ENCODE measurements at regions not wholly inside any gene's neighbourhood (a gene's known extent, or its start where the extent isn't known, plus 50 kb on each side); places are given as distances from the start of the nearest gene placed in this dataset.

DNA sequence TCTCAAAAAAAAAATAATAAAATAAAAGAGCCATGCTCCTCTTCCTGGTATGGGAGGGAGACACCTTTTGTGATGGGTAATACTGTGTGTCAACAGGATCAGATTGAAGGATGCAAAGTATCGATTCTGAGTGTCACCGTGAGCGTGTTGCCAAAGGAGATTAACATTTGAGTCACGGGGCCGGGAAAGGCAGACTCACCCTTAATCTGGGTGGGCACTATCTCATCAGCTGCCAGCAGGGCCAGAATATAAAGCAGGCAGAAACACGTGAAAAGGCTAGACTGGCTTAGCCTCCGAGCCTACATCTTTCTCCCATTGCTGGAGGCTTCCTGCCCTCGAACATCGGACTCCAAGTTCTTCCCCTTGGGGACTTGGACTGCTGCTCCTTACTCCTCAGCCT is 95.4 kb downstream of the SHOX start (continued):
- TF ChIP-seq SPI1 (IDR thresholded peaks at IDR 0.05; ENCODE audit: borderline replicate concordance, insufficient read depth, low read depth, low read length) (no peak), RAD51 (IDR thresholded peaks at IDR 0.05) (no peak), MYC (IDR thresholded peaks at IDR 0.05; ENCODE audit: insufficient read depth, insufficient read length, insufficient replicate concordance, low read length, severe bottlenecking) (no peak), WRNIP1 (IDR thresholded peaks at IDR 0.05; ENCODE audit: borderline replicate concordance, low read depth, low read length) (no peak), CHD2 (IDR thresholded peaks at IDR 0.05; ENCODE audit: borderline replicate concordance, low read depth, low read length) (no peak)
- TF ChIP-seq, protein P1, sequence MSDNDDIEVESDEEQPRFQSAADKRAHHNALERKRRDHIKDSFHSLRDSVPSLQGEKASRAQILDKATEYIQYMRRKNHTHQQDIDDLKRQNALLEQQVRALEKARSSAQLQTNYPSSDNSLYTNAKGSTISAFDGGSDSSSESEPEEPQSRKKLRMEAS (IDR thresholded peaks at IDR 0.05; ENCODE audit: low read depth, low read length) = no peak

DNA sequence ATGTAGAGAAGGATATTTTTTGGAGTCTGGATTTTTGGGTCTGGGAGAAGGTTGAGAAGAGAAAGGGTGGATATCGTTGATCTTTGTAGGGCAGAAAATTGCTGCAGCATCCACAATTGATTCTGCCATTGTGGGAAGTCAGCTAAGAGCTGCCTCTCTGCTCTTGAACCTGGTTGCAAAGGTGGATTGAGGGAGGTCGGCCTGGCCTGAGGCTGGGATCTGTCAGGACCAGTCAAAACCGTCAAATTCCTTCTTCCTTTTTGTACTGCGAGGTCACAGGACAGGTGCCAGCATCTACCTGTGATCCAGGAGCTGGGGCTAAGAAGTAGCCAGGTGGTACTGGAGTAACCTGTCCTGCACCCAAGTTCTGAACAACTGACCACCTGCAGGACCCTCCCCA is 93.7 kb downstream of the SHOX start:
- CTCF ChIA-PET = no interaction called here
- ATAC-seq = no peak
- POLR2A ChIA-PET = no interaction called here
- RAD21 ChIA-PET (ENCODE audit: unreplicated experiment) = no interaction called here
- H3K9me3 ChIP-seq (replicated peaks; ENCODE audit: control insufficient read depth, insufficient read depth, low read length) = no peaks in the 10 kb centered on the region; the same call in 2 of the 3 replicates
- no peak overlapping the region for H2AFZ ChIP-seq (ENCODE audit: control insufficient read depth, low read depth, low read length)
- in situ Hi-C loops (cut with MboI) = no loop called here
- BruUV-seq (replicated peaks) = no TSS peak
- no peaks in the 10 kb centered on the region for H3K27me3 ChIP-seq (replicated peaks in 1 of 2; ENCODE audit: control insufficient read depth in 2 of 2, insufficient read depth in 2 of 2, low read length in 1 of 2)
- H3K9ac ChIP-seq (ENCODE audit: control insufficient read depth, insufficient read depth, low read length) = no peak overlapping the region
- intact Hi-C loops (cut with micrococcal nuclease; ENCODE audit: unreplicated experiment) = no loop called here
- H3K4me1 ChIP-seq (ENCODE audit: control insufficient read depth, insufficient read depth, low read length) = no peaks in the 10 kb centered on the region
- H4K20me1 ChIP-seq (ENCODE audit: control insufficient read depth, insufficient read depth) = no peaks in the 10 kb centered on the region
- H3K4me2 ChIP-seq (ENCODE audit: control insufficient read depth, insufficient read depth) = no peak overlapping the region
- no peak overlapping the region for H3K27ac ChIP-seq (ENCODE audit: control insufficient read depth, insufficient read depth)
- H3K4me3 ChIP-seq = no peak overlapping the region
- 80% methylated on average over 4 of the region's 4 CpGs for WGBS (ENCODE audit: insufficient coverage, insufficient replicate concordance, low lambda C conversion rate, missing lambda C conversion rate)
- SMC1A ChIA-PET (ENCODE audit: uncharacterized antibody, unreplicated experiment) = no interaction called here
- FAIRE-seq = no peak
- DNase-seq (ENCODE audit: low read depth, low spot score) = no peak
- H3K36me3 ChIP-seq (ENCODE audit: control insufficient read depth in 2 of 2, insufficient read depth in 2 of 2, low read length in 1 of 2) = no peaks in the 10 kb centered on the region
- H3K79me2 ChIP-seq (ENCODE audit: control insufficient read depth, insufficient read depth, low read length) = no peaks in the 10 kb centered on the region
- TF ChIP-seq RBBP5 (conservative IDR thresholded peaks at IDR 0.05) (no peak), CBX5 (IDR thresholded peaks at IDR 0.05; ENCODE audit: low read depth) (no peak), MTA3 (IDR thresholded peaks at IDR 0.05; ENCODE audit: borderline replicate concordance, low read length) (no peak), MXI1 (IDR thresholded peaks at IDR 0.05; ENCODE audit: low read depth, low read length) (no peak), ATF7 (IDR thresholded peaks at IDR 0.05; ENCODE audit: low read depth) (no peak), PAX8 (IDR thresholded peaks at IDR 0.05) (no peak), SMC3 (IDR thresholded peaks at IDR 0.05; ENCODE audit: borderline replicate concordance, low read length) (no peak), EZH2 (IDR thresholded peaks at IDR 0.05; ENCODE audit: borderline replicate concordance, control insufficient read depth, low read depth, low read length) (no peak), POLR2AphosphoS2 (IDR thresholded peaks at IDR 0.05; ENCODE audit: low read depth, low read length) (no peak), JUND (IDR thresholded peaks at IDR 0.05; ENCODE audit: low read depth, low read length) (no peak)
- TF ChIP-seq, protein P2, sequence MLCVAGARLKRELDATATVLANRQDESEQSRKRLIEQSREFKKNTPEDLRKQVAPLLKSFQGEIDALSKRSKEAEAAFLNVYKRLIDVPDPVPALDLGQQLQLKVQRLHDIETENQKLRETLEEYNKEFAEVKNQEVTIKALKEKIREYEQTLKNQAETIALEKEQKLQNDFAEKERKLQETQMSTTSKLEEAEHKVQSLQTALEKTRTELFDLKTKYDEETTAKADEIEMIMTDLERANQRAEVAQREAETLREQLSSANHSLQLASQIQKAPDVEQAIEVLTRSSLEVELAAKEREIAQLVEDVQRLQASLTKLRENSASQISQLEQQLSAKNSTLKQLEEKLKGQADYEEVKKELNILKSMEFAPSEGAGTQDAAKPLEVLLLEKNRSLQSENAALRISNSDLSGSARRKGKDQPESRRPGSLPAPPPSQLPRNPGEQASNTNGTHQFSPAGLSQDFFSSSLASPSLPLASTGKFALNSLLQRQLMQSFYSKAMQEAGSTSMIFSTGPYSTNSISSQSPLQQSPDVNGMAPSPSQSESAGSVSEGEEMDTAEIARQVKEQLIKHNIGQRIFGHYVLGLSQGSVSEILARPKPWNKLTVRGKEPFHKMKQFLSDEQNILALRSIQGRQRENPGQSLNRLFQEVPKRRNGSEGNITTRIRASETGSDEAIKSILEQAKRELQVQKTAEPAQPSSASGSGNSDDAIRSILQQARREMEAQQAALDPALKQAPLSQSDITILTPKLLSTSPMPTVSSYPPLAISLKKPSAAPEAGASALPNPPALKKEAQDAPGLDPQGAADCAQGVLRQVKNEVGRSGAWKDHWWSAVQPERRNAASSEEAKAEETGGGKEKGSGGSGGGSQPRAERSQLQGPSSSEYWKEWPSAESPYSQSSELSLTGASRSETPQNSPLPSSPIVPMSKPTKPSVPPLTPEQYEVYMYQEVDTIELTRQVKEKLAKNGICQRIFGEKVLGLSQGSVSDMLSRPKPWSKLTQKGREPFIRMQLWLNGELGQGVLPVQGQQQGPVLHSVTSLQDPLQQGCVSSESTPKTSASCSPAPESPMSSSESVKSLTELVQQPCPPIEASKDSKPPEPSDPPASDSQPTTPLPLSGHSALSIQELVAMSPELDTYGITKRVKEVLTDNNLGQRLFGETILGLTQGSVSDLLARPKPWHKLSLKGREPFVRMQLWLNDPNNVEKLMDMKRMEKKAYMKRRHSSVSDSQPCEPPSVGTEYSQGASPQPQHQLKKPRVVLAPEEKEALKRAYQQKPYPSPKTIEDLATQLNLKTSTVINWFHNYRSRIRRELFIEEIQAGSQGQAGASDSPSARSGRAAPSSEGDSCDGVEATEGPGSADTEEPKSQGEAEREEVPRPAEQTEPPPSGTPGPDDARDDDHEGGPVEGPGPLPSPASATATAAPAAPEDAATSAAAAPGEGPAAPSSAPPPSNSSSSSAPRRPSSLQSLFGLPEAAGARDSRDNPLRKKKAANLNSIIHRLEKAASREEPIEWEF (IDR thresholded peaks at IDR 0.05; ENCODE audit: insufficient replicate concordance, low read depth, low read length) = no peak
- TF ChIP-seq, protein P3, sequence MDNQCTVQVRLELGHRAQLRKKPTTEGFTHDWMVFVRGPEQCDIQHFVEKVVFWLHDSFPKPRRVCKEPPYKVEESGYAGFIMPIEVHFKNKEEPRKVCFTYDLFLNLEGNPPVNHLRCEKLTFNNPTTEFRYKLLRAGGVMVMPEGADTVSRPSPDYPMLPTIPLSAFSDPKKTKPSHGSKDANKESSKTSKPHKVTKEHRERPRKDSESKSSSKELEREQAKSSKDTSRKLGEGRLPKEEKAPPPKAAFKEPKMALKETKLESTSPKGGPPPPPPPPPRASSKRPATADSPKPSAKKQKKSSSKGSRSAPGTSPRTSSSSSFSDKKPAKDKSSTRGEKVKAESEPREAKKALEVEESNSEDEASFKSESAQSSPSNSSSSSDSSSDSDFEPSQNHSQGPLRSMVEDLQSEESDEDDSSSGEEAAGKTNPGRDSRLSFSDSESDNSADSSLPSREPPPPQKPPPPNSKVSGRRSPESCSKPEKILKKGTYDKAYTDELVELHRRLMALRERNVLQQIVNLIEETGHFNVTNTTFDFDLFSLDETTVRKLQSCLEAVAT (IDR thresholded peaks at IDR 0.05) = no peak
